A673 (cell line): ENCODE measurements at regions not wholly inside any gene's neighbourhood (a gene's known extent, or its start where the extent isn't known, plus 50 kb on each side); places are given as distances from the start of the nearest gene placed in this dataset.
A peak's percentile ranks its signal among the peaks of the same experiment; 100 is the strongest.

ENCODE experiments used
- BruUV-seq: library from RNA; stranded (reverse); fragments of 400-500 nt; replicated peaks from 2 replicates; lab custom pipeline; 2021; lab: Mats Ljungman, UMichigan
- CTCF ChIA-PET: fragments of 300-600 bp; sonication (Branson Sonifier 250); formaldehyde crosslinking; loops from one replicate; lab custom pipeline; 2022; ENCODE audit warnings: antibody characterized with exemption; lab: Charles Lee
- POLR2A ChIA-PET: fragments of 300-600 bp; sonication (Branson Sonifier 250); formaldehyde crosslinking; loops from one replicate; lab custom pipeline; 2022; ENCODE audit warnings: antibody characterized with exemption; ENCODE audit not compliant: low non-redundant PET; lab: Charles Lee
- DNase-seq: peaks from one replicate; pipeline ENCODE4 v3.0.0-alpha.2; 2015; ENCODE audit warnings: low spot score
- H3K27ac ChIP-seq: fragments of 200-600 bp; sonication (generic); 2 replicates; pipeline ENCODE4 v1.5.1; 2016; ENCODE audit warnings: mixed run types, low read depth, mild to moderate bottlenecking, mixed read lengths, antibody characterized with exemption, low read length; ENCODE audit not compliant: poor library complexity, severe bottlenecking
- H3K27me3 ChIP-seq: fragments of 200-600 bp; sonication (generic); replicated peaks from 2 replicates; pipeline ENCODE4 v1.6.1; 2017; ENCODE audit warnings: mixed run types, low read depth, mild to moderate bottlenecking, mixed read lengths, antibody characterized with exemption, low read length; ENCODE audit not compliant: insufficient read depth, poor library complexity
- H3K36me3 ChIP-seq: fragments of 200-600 bp; sonication (generic); 2 replicates; pipeline ENCODE4 v1.6.1; 2016; ENCODE audit warnings: mixed run types, mild to moderate bottlenecking, mixed read lengths, antibody characterized with exemption, low read length; ENCODE audit not compliant: insufficient read depth, poor library complexity, severe bottlenecking
- H3K4me1 ChIP-seq: fragments of 200-600 bp; sonication (generic); 2 replicates; pipeline ENCODE4 v1.6.1; 2017; ENCODE audit warnings: mixed run types, mild to moderate bottlenecking, mixed read lengths, antibody characterized with exemption, low read length; ENCODE audit not compliant: insufficient read depth, poor library complexity, severe bottlenecking
- H3K4me3 ChIP-seq: fragments of 200-600 bp; sonication (generic); 2 replicates; pipeline ENCODE4 v1.5.1; 2016; ENCODE audit warnings: low read depth, mixed run types, mild to moderate bottlenecking, mixed read lengths, low read length; ENCODE audit not compliant: poor library complexity, severe bottlenecking
- H3K9me3 ChIP-seq: fragments of 200-600 bp; sonication (generic); 2 replicates; pipeline ENCODE4 v1.6.1; 2016; ENCODE audit warnings: mixed run types, low read depth, mild to moderate bottlenecking, mixed read lengths, antibody characterized with exemption, low read length; ENCODE audit not compliant: poor library complexity, severe bottlenecking
- CTCF ChIP-seq: fragments of 300-800, 200-600 bp; sonication (generic); conservative IDR thresholded peaks from 2 replicates; pipeline ENCODE4 v1.5.1; 2017; ENCODE audit warnings: low read depth, mild to moderate bottlenecking, antibody characterized with exemption, low read length, moderate library complexity, mixed read lengths
- EZH2 ChIP-seq: fragments of 200-600 bp; sonication (generic); IDR thresholded peaks from 2 replicates; pipeline ENCODE4 v1.6.1; 2017; ENCODE audit warnings: borderline replicate concordance, low read depth, mild to moderate bottlenecking, mixed read lengths, antibody characterized with exemption, low read length; ENCODE audit not compliant: poor library complexity, severe bottlenecking
- intact Hi-C: fragments of 100-400 bp; cut with micrococcal nuclease; formaldehyde crosslinking; loops from one replicate; pipeline ENCODE4 v1.10.0; 2022; ENCODE audit not compliant: unreplicated experiment

GRCh38 chr6:112909781-112910180 lies 562.7 kb downstream of the RFPL4B start:
- Histone ChIP-seq H3K27ac (no peak overlapping the region), H3K9me3 (no peaks in the 10 kb centered on the region), H3K27me3 (no peaks in the 10 kb centered on the region), H3K4me3 (no peak overlapping the region), H3K36me3 (no peaks in the 10 kb centered on the region), H3K4me1 (peaks cover 24% of the 10 kb centered on the region)
- ChIA-PET CTCF (no interaction called here), POLR2A (no interaction called here)
- intact Hi-C loops = no loop called here
- TF ChIP-seq CTCF (no peak), EZH2 (no peak)
- DNase-seq = no peak
- BruUV-seq = no TSS peak

- Histone ChIP-seq H3K4me1 (peaks cover 24% of the 10 kb centered on the region), H3K27ac (no peak overlapping the region), H3K36me3 (no peaks in the 10 kb centered on the region), H3K27me3 (no peaks in the 10 kb centered on the region), H3K9me3 (no peaks in the 10 kb centered on the region), H3K4me3 (no peak overlapping the region)
- DNase-seq = no peak
- intact Hi-C loops = no loop called here
- POLR2A ChIA-PET = no interaction called here
- TF ChIP-seq CTCF = no peak
- TF ChIP-seq EZH2 = no peak
- CTCF ChIA-PET = no interaction called here
- BruUV-seq = no TSS peak
These were observed 563.1 kb downstream of the RFPL4B start for GRCh38 chr6:112910256-112910655.

GRCh38 chr6:112911959-112912358 lies 564.8 kb downstream of the RFPL4B start:
- Histone ChIP-seq H3K4me3 (no peak overlapping the region), H3K4me1 (peaks cover 24% of the 10 kb centered on the region), H3K27me3 (no peaks in the 10 kb centered on the region), H3K36me3 (no peaks in the 10 kb centered on the region), H3K27ac (no peak overlapping the region), H3K9me3 (no peaks in the 10 kb centered on the region)
- DNase-seq = peak; percentile 90
- BruUV-seq = no TSS peak
- ChIA-PET CTCF (interaction anchor here (1.0 kb wide), 1 partner anchor 31 kb away, joined by 4 read pairs; no protein-coding TSS in a partner anchor), POLR2A (no interaction called here)
- intact Hi-C loops = loop anchor here (2.0 kb wide), 1 partner anchor 73 kb away; no protein-coding TSS in a partner anchor
- TF ChIP-seq CTCF (no peak), EZH2 (no peak)
